ENCODE measurements at regions not wholly inside any gene's neighbourhood (a gene's known extent, or its start where the extent isn't known, plus 50 kb on each side); places are given as distances from the start of the nearest gene placed in this dataset.

DNA sequence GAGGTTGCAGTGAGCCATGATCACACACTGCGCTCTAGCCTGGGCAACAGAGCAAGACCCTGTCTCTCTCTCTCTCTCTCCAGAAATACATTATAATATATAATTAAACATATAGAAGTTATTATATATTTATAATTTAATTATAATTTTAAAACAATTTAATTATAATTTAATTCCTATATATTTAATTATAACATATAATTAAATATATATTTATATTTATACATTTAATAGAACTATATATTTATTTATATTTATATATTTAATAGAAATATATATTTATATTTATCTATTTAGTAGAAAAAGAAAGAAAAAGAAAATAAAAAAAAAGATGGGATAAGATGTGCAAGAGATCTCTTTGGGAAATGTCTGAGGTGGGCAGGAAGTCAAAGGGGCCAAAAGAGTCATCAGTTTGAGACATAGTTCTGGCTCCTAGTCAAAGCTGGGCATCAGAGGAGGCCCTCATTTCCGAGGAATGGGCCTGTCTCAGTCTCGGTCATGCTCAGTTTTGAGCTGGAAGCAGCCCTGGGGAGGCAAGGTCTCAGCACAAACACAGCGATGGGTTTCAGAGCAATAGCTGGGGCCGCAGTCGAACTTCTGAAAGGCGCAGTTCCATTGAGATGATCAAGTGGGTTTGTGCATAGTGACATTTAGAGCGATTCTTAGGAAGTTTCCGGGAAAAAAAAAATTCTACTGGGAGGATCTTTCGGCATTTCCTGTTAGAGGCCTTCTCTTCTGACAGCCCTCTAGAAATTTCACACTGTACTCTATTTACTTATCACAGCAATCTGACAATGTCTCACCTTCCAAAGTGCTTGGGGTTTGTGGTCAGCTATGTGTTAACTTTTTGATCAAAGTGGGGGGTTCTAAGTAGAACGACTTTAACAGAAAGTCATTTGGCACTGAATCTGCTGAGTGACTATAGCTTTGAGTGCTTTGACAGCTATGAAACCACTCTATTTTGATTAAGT, 58.7 kb upstream of the GZMB start:
- ATAC-seq (replicated peaks in 1 of 4) (peak; percentile 84 to 94 (median 90)), DNase-seq (peak in 17 of 35 experiments; percentile 20 to 85 (median 36))
- Mint-ChIP-seq H3K36me3 (no peaks in the 10 kb centered on the region), H3K27ac (peak overlapping the region; percentile 56 to 84), H3K4me3 (peak overlapping the region; percentile 2 to 65 (median 25)), H3K4me1 (peaks cover 2 to 22% (median 14%) of the 10 kb centered on the region in 3 donors), H3K27me3 (peaks cover 0 to 10% of the 10 kb centered on the region in 2 donors), H3K9me3 (no peaks in the 10 kb centered on the region)
- H3K9me3 ChIP-seq, result no peaks in the 10 kb centered on the region
- no peaks in the 10 kb centered on the region for H3K36me3 ChIP-seq (ENCODE audit: control insufficient read depth in 2 of 2, extremely low read depth in 1 of 2, insufficient read depth in 1 of 2, low read length in 1 of 2)
- peak overlapping the region; percentile 58 for H3K27ac ChIP-seq (ENCODE audit: low read length)
- POLR2A ChIA-PET, result interaction anchor here in 1 of 2 donors (1.0 kb wide), 1 partner anchor 19 kb away, joined by 4 read pairs; no protein-coding TSS in a partner anchor
- CTCF ChIA-PET, result interaction anchor here (1.0 to 1.7 kb wide), 6 partner anchors 11 to 250 kb away, joined by 3 to 16 read pairs (median 5); partner anchors contain the start of gene SDR39U1 (in 1 of the 2)
- H3K27me3 ChIP-seq (replicated peaks in 1 of 2; ENCODE audit: control insufficient read depth in 2 of 2, extremely low read depth in 1 of 2, insufficient read depth in 2 of 2, low read length in 1 of 2), result no peaks in the 10 kb centered on the region
- 33% methylated on average over 5 of the region's 11 CpGs for WGBS (ENCODE audit: insufficient coverage)
- peaks cover 15 to 64% of the 10 kb centered on the region in 2 experiments for H3K4me1 ChIP-seq (ENCODE audit: control insufficient read depth in 1 of 2, extremely low read depth in 1 of 2, insufficient read depth in 2 of 2, low read length in 2 of 2)
- peak overlapping the region; percentile 3 to 35 for H3K4me3 ChIP-seq (ENCODE audit: control insufficient read depth in 1 of 2, extremely low read depth in 1 of 2, low read length in 1 of 2)

DNA sequence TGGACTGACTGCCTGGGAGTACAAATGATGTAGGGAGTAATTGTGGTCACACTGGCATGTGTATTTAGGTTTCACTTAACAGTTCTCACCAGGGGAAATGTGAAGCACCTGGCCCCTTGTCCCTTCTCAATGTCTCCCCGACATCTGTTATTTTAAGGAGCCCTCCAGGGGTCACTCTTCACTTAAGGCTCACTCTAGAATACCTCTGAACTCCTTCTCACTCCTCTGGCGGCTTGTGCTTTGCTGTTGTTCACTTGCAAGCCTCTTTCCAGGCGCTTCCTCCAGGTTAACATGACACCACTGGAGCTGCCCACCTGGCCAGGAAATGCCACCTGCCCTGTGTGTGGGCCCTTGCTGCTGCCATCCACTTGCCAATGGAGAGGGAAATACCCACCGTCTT, 56.5 kb upstream of the GZMB start:
- POLR2A ChIA-PET, result no interaction called here
- no peaks in the 10 kb centered on the region for H3K9me3 ChIP-seq
- H3K27me3 Mint-ChIP-seq, result peaks cover 0 to 17% of the 10 kb centered on the region in 2 donors

DNA sequence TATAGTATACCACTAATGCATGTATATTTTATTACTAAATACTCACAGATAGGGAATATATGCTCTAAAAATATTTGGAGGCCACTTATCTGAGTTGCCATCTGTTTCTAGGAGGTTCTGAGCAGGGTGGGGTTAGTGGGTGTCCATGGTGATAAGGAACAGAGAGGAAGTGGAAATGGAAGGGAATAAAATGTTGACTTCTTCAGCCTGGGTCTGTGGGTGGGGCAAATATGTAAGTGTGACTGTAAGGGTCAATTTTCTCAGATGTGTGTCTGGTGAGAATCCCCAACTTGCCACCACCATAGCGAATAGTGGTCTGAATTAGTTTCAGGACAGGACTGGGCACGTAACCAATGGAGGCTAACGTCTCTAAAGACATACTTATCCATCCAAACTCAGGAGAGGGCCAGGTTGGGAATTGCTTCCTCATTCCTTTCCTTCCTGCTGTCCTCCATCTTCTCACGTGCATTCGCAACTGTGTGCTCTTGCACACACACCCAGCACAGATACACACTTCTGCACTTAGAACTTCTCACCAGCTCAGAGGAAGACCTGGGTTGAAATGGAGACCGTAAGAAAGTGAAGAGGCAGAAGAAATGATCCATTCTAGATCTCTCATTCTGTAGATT, 54.2 kb upstream of the GZMB start:
- H3K27me3 ChIP-seq (replicated peaks in 1 of 2; ENCODE audit: control insufficient read depth in 2 of 2, extremely low read depth in 1 of 2, insufficient read depth in 2 of 2, low read length in 1 of 2), result no peaks in the 10 kb centered on the region
- ChIA-PET CTCF (interaction anchor here in 1 of 2 donors (0.5 kb wide), 1 partner anchor 23 kb away, joined by 3 read pairs; no protein-coding TSS in a partner anchor), POLR2A (no interaction called here)
- Mint-ChIP-seq H3K4me3 (no peak overlapping the region), H3K27ac (no peak overlapping the region), H3K4me1 (peaks cover 2 to 22% (median 7%) of the 10 kb centered on the region in 3 donors), H3K27me3 (peaks cover 0 to 21% of the 10 kb centered on the region in 2 donors), H3K36me3 (no peaks in the 10 kb centered on the region), H3K9me3 (no peaks in the 10 kb centered on the region)
- no peaks in the 10 kb centered on the region for H3K36me3 ChIP-seq (ENCODE audit: control insufficient read depth in 2 of 2, extremely low read depth in 1 of 2, insufficient read depth in 1 of 2, low read length in 1 of 2)
- H3K4me1 ChIP-seq (ENCODE audit: control insufficient read depth in 1 of 2, extremely low read depth in 1 of 2, insufficient read depth in 2 of 2, low read length in 2 of 2), result peaks cover 4 to 24% of the 10 kb centered on the region in 2 experiments
- no peak for ATAC-seq (replicated peaks in 1 of 4)
- no peak for DNase-seq
- H3K27ac ChIP-seq (ENCODE audit: low read length), result no peak overlapping the region
- no peak overlapping the region for H3K4me3 ChIP-seq (ENCODE audit: control insufficient read depth in 1 of 2, extremely low read depth in 1 of 2, low read length in 1 of 2)
- 83% methylated on average over 4 of the region's 6 CpGs for WGBS (ENCODE audit: insufficient coverage)
- no peaks in the 10 kb centered on the region for H3K9me3 ChIP-seq

More for the DNA sequence above, 56.5 kb upstream of the GZMB start:
- H3K4me1 ChIP-seq (ENCODE audit: control insufficient read depth in 1 of 2, extremely low read depth in 1 of 2, insufficient read depth in 2 of 2, low read length in 2 of 2), result peaks cover 14 to 48% of the 10 kb centered on the region in 2 experiments
- ATAC-seq (replicated peaks in 1 of 4) (no peak), DNase-seq (peak in 1 of 35 experiments; percentile 40)
- no peak overlapping the region for H3K27ac Mint-ChIP-seq
- no peaks in the 10 kb centered on the region for H3K36me3 ChIP-seq (ENCODE audit: control insufficient read depth in 2 of 2, extremely low read depth in 1 of 2, insufficient read depth in 1 of 2, low read length in 1 of 2)
- no peaks in the 10 kb centered on the region for H3K9me3 Mint-ChIP-seq
- no peak overlapping the region for H3K4me3 Mint-ChIP-seq
- no peaks in the 10 kb centered on the region for H3K36me3 Mint-ChIP-seq
- CTCF ChIA-PET, result interaction anchor here (0.6 to 1.0 kb wide), 4 partner anchors 15 to 20 kb away, joined by 3 to 6 read pairs (median 3); no protein-coding TSS in a partner anchor
- whole genome bisulfite sequencing (ENCODE audit: insufficient coverage), result 51% methylated on average over 3 of the region's 4 CpGs
- no peaks in the 10 kb centered on the region for H3K27me3 ChIP-seq (replicated peaks in 1 of 2; ENCODE audit: control insufficient read depth in 2 of 2, extremely low read depth in 1 of 2, insufficient read depth in 2 of 2, low read length in 1 of 2)
- no peak overlapping the region for H3K4me3 ChIP-seq (ENCODE audit: control insufficient read depth in 1 of 2, extremely low read depth in 1 of 2, low read length in 1 of 2)
- H3K4me1 Mint-ChIP-seq, result peaks cover 2 to 22% (median 14%) of the 10 kb centered on the region in 3 donors
- no peak overlapping the region for H3K27ac ChIP-seq (ENCODE audit: low read length)

Data from T-cell (primary cell).